D721Med (cell line): ENCODE measurements at regions not wholly inside any gene's neighbourhood (a gene's known extent, or its start where the extent isn't known, plus 50 kb on each side); places are given as distances from the start of the nearest gene placed in this dataset.
"Not testable (repeated sequence)": the region's sequence is repeated elsewhere in the genome, so short reads cannot be mapped to it uniquely, and the experiment has no call there.

ENCODE experiments used
- DNase-seq: peaks from one replicate; pipeline ENCODE4 v3.0.0; 2011; ENCODE audit warnings: low spot score; ENCODE audit not compliant: insufficient read length
- FAIRE-seq: peaks from 2 replicates; lab custom pipeline; 2011; peaks lifted over from hg19 to GRCh38; lab: Jason Lieb, UNC
- TF ChIP-seq, protein P1 (sequence below): IDR thresholded peaks from 2 replicates; pipeline ENCODE4 v1.5.1; 2012; ENCODE audit warnings: mild to moderate bottlenecking, control low read depth; ENCODE audit not compliant: insufficient read depth; ENCODE audit errors: missing control alignments

DNA sequence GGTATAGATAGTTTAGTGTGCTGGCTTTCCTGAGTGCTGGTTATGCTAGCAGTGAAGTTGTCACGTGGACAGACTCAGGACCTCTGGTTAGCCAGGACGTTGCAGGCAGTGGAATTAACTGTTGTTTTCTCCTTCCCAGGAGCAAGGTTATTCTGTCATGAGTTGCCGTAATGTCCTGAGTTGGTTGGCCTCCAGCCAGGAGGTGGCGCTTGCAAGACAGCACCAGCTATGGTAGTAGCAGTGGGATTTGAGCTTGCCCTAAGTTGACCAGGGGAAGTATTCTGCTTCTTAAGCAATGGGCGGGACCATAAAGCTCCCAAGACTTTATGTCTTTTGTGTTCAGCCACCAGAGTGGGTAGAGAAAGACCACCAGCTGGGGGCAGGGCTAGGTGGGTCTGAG, 240.7 kb upstream of the DNAJC19 start:
- FAIRE-seq (no peak), DNase-seq (no peak)

DNA sequence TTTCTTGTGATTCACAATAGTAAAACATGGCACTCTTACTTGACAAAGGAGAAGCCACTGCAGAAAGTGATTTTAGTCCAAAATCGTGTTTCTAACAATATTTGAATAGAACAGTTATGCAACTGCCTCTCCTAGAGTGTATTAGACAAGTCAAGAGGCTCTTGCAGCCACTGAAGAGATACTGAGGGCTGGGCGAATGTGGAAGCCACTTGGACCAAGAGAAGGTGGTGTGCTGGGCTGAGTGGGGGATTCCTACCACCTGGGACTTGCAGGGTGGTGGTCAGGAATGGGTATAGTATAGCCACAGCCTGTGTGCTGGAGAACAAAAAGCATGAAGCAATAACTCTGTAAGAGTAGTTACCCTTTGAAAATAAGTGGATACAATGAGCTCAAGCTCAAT, 223.8 kb upstream of the DNAJC19 start:
- FAIRE-seq (no peak), DNase-seq (no peak)
- TF ChIP-seq, protein P1, sequence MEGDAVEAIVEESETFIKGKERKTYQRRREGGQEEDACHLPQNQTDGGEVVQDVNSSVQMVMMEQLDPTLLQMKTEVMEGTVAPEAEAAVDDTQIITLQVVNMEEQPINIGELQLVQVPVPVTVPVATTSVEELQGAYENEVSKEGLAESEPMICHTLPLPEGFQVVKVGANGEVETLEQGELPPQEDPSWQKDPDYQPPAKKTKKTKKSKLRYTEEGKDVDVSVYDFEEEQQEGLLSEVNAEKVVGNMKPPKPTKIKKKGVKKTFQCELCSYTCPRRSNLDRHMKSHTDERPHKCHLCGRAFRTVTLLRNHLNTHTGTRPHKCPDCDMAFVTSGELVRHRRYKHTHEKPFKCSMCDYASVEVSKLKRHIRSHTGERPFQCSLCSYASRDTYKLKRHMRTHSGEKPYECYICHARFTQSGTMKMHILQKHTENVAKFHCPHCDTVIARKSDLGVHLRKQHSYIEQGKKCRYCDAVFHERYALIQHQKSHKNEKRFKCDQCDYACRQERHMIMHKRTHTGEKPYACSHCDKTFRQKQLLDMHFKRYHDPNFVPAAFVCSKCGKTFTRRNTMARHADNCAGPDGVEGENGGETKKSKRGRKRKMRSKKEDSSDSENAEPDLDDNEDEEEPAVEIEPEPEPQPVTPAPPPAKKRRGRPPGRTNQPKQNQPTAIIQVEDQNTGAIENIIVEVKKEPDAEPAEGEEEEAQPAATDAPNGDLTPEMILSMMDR, result no peak

More for the DNA sequence above, 240.7 kb upstream of the DNAJC19 start:
- TF ChIP-seq, protein P1, result no peak

DNA sequence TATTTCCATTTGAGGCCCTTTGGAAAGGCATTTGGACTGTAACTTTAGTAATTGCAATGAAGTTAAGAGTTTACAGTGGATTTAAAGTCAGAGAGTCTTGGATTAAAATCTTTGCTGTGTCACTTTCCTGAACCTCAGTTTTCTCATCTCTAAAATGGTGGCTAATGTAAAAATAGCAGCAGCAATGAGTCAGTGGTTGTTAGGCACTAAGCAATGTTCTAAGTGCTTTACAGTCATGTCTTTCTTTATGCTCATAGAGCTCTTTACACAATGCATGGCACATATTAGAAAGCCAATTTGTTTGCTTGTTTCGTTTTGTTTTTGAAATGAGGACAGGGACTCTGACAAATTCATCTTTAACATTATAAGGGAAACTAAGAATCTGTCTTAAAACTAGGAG, 222.7 kb upstream of the DNAJC19 start:
- TF ChIP-seq, protein P1, result no peak
- FAIRE-seq (no peak), DNase-seq (no peak)

DNA sequence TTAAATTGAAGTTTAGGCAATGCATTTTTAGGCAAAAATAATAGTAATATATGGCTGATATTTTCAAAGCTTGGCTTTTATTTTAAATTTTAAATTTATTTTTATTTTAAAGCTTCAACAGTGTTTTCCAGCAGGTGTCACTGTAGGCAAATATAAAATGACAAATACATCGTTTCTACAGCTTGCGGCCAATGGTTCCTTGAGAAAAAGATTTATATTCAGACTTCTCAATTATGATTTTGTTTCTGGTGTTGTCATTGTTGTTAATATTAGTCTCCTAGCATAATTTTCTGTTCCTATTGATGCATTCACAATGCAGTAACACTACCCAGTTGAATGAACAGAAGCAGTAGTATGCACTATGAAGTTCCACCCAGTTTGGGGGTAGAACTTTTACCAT, 220.7 kb upstream of the DNAJC19 start:
- no peak for DNase-seq
- FAIRE-seq, result no peak
- TF ChIP-seq, protein P1, result peak; percentile 42

DNA sequence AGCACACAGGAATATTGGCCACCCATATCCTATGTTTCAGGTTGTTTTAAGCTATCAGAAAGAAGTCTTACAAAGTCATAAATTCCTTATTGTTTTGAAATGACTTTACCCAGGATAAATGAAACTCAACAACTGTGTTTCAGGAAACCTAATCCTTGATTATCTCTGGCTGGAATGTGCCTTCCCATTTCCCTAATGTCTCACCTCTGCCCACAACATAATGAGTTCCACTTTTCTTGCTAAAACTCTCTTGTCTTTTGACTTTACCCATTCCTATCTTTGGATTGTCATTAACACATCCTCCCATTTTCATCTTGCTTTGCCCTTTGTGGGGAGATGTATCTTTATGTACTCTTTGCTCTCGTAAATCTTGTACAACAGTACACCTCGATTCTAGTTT, 200.0 kb upstream of the DNAJC19 start:
- TF ChIP-seq, protein P1, result no peak

DNA sequence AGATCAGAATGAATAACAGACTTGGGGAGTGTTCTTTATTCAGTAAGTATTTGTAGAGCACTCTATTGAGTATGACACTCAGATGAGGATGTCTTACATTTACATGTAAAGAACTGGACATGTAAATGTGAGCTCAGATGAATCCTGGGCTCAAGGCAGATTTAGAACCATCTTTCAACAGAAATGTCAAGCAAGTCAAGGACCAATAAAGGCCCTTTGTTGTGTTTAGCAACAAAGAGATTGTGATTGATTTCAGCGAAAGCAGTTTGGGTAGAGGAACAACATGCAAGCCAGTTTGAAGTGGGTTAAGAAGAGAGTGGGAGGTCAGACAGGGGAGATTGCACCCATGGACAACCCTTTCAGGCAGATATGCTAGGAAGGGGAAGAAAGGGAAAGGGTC, 194.2 kb upstream of the DNAJC19 start:
- no peak for FAIRE-seq
- TF ChIP-seq, protein P1, result no peak
- DNase-seq, result no peak

More for the DNA sequence above, 200.0 kb upstream of the DNAJC19 start:
- FAIRE-seq (no peak), DNase-seq (no peak)

DNA sequence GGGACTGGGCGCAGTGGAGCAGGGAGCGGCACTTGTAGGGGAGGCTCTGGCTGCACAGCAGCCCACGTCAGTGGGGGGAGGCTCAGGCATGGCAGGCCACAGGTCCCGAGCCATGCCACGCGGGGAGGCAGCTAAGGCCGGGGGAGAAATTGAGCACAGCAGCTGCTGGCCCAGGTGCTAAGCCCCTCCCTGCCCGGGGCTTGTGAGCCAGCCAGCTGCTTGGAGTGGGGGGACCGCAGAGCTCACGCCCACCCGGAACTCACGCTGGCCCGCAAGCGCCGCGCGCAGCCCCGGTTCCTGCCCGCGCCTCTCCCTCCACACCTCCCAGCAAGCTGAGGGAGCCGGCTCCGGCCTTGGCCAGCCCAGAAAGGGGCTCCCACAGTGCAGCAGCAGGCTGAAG, 193.5 kb upstream of the DNAJC19 start:
- FAIRE-seq, DNase-seq: not testable (repeated sequence)

DNA sequence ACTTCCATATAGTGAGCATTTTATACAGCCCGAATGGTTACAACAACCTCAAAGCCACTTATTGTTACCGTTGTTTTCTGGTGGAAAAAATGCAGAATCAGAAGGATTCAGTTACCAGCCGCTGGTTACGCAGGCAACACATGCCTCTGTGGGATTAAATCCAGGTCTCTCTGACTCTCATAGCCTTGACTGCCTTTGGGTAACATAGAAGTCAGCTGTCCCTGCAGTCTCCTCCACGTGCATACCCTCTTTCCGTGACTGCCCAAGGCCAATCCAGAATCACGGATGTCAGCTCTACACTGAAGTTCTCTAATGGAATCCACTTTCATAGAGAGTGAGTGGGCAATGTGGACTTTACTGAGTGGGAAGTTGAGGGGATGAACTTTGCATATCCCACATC, 189.5 kb upstream of the DNAJC19 start:
- FAIRE-seq (no peak), DNase-seq (no peak)
- TF ChIP-seq, protein P1, result no peak
